SK-MEL-5 (cell line): ENCODE measurements at regions not wholly inside any gene's neighbourhood (a gene's known extent, or its start where the extent isn't known, plus 50 kb on each side); places are given as distances from the start of the nearest gene placed in this dataset.

Experiments
- DNase-seq: peaks from one replicate; pipeline ENCODE4 v3.0.0-alpha.2; 2016; ENCODE audit warnings: low read depth, low spot score
- in situ Hi-C: cut with HindIII; loops from 2 replicates; pipeline ENCODE4 v1.10.0; 2016; ENCODE audit warnings: low sequenced_read_pairs, high pct_unique_total_duplicates, low pct_unique_long_range_greater_than_20kb

GRCh38 chr13:97160421-97160820, 61.7 kb upstream of the MBNL2 start:
- in situ Hi-C loops: no loop called here
- DNase-seq: no peak

DNA sequence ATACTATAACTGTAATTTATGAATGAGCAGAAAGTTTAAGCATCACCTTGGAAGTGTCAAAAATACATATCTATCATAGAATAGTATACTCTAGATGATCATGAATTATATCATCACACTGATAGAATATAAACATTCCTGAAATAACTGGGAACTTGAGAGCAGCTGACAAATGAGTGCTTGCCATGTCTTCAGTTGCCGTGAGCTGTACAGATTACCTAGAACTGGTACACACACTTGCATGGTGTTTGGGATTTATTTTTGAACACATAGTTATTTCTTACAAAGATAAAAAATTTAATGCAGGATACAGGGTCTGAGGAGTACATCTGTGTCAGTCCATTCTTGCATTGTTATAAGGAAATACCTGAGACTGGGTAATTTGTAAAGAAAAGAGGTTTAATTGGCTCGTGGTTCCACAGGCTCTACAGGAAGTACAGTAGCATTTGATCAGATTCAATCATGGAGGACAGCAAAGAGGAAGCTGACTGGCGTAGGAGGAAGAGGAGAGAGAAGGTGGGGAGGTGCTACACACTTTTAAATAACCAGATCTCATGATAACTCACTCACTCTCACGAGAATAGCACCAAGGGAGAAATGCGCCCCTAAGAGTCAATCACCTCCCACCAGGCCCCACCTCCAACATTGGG, 60.4 kb upstream of the MBNL2 start:
- DNase-seq: no peak
- in situ Hi-C loops: no loop called here

GRCh38 chr13:97165502-97166425, 56.4 kb upstream of the MBNL2 start:
- in situ Hi-C loops: no loop called here
- no peak for DNase-seq

- DNase-seq: no peak
- in situ Hi-C loops: no loop called here
These were observed 51.0 kb upstream of the MBNL2 start for GRCh38 chr13:97171136-97171535.
